GM10266 (cell line): ENCODE measurements at regions not wholly inside any gene's neighbourhood (a gene's known extent, or its start where the extent isn't known, plus 50 kb on each side); places are given as distances from the start of the nearest gene placed in this dataset.

Experiments used
- DNase-seq: peaks from one replicate; pipeline ENCODE4 v3.0.0; 2012; ENCODE audit errors: extremely low spot score
- CTCF ChIP-seq: IDR thresholded peaks from 2 replicates; pipeline ENCODE4 v1.5.1; 2012; ENCODE audit warnings: mild to moderate bottlenecking, low read depth; ENCODE audit not compliant: control insufficient read depth, insufficient read depth; ENCODE audit errors: missing control alignments

GRCh38 chr4:29867412-29867811 is 852.8 kb upstream of the PCDH7 start:
- DNase-seq: no peak
- TF ChIP-seq CTCF: no peak

- no peak for DNase-seq
- TF ChIP-seq CTCF: no peak
Observed at GRCh38 chr4:29900336-29900735, 819.8 kb upstream of the PCDH7 start.

- TF ChIP-seq CTCF: no peak
- DNase-seq: no peak
Observed at GRCh38 chr4:29908276-29908675, 811.9 kb upstream of the PCDH7 start.

- TF ChIP-seq CTCF: no peak
- DNase-seq: no peak
Observed at GRCh38 chr4:29927895-29928294, 792.3 kb upstream of the PCDH7 start.

GRCh38 chr4:29948451-29948850 is 771.7 kb upstream of the PCDH7 start:
- no peak for TF ChIP-seq CTCF
- no peak for DNase-seq

GRCh38 chr4:29948858-29949257 is 771.3 kb upstream of the PCDH7 start:
- DNase-seq: no peak
- no peak for TF ChIP-seq CTCF

- TF ChIP-seq CTCF: no peak
- DNase-seq: no peak
Observed at GRCh38 chr4:29966386-29966785, 753.8 kb upstream of the PCDH7 start.
